ENCODE measurements at regions not wholly inside any gene's neighbourhood (a gene's known extent, or its start where the extent isn't known, plus 50 kb on each side); places are given as distances from the start of the nearest gene placed in this dataset.

DNA sequence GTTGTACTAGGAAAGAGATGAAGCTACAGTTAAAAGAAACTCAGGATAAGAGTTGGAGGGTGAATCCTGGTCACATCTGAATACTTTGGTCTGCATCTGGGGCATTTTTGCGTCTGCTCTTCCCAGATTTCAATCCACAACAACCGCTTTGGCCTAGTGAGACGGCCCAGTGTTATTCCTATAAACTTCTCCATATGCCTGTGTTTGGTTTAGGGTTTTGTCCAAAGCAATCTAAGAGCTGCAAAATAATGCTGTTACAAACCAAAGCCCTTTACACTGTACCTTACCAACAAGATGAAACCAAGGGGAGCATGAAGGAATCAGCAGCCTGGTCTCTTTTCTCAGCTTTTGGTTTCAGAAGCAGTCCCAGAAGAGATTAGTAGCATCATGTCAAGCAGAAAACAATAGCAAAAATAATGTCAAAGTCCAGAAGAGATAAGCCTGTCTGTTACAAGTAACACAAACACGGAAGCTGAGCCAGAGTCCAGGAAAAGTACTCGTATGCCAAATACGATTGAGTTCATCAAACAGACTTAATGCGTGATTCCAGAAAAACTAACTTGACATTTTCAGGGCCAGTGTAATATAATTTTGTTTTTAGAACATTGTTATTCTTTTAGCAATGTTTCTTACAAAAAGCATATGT, 379.9 kb upstream of the ACO1 start:
- H3K9me3 ChIP-seq = no peaks in the 10 kb centered on the region
- no peak overlapping the region for H3K4me3 ChIP-seq
- no peaks in the 10 kb centered on the region for H3K36me3 ChIP-seq
- DNase-seq = no peak
- WGBS, 3 donors = 10 to 22% (median 16%) methylated on average over 7 of the region's 7 CpGs
- no peaks in the 10 kb centered on the region for H3K27me3 ChIP-seq
- intact Hi-C loops (cut with DNase I) = no loop called here
- no peak overlapping the region for H3K27ac ChIP-seq
- TF ChIP-seq CTCF (IDR thresholded peaks at IDR 0.05) = no peak
- TF ChIP-seq EP300 (IDR thresholded peaks at IDR 0.05) = no peak
- TF ChIP-seq POLR2A (IDR thresholded peaks at IDR 0.05) = no peak
- H3K4me1 ChIP-seq (ENCODE audit: insufficient read depth) = no peaks in the 10 kb centered on the region

GRCh38 chr9:32010322-32010721, 374.1 kb upstream of the ACO1 start:
- H3K27me3 ChIP-seq = no peaks in the 10 kb centered on the region
- no peaks in the 10 kb centered on the region for H3K9me3 ChIP-seq
- intact Hi-C loops (cut with DNase I) = no loop called here
- H3K4me1 ChIP-seq (ENCODE audit: insufficient read depth) = no peaks in the 10 kb centered on the region
- H3K27ac ChIP-seq = no peak overlapping the region
- DNase-seq = no peak
- no peaks in the 10 kb centered on the region for H3K36me3 ChIP-seq
- H3K4me3 ChIP-seq = no peak overlapping the region
- no peak for TF ChIP-seq EP300 (IDR thresholded peaks at IDR 0.05)
- 85 to 90% (median 85%) methylated on average over 7 to 8 of the region's 8 CpGs for WGBS, 3 donors

GRCh38 chr9:32011049-32011448, 373.4 kb upstream of the ACO1 start:
- Histone ChIP-seq H3K27me3 (no peaks in the 10 kb centered on the region), H3K9me3 (no peaks in the 10 kb centered on the region), H3K36me3 (no peaks in the 10 kb centered on the region), H3K4me1 (ENCODE audit: insufficient read depth) (no peaks in the 10 kb centered on the region), H3K27ac (no peak overlapping the region), H3K4me3 (no peak overlapping the region)
- TF ChIP-seq EP300 (IDR thresholded peaks at IDR 0.05) (no peak), CTCF (IDR thresholded peaks at IDR 0.05) (no peak), POLR2A (IDR thresholded peaks at IDR 0.05) (no peak)
- intact Hi-C loops (cut with DNase I) = no loop called here
- DNase-seq = no peak
- WGBS, 3 donors = 18 to 52% (median 19%) methylated on average over 2 of the region's 2 CpGs

GRCh38 chr9:32015795-32016194, 368.6 kb upstream of the ACO1 start:
- 87 to 90% (median 89%) methylated on average over 5 of the region's 5 CpGs for WGBS, 3 donors
- no peak for DNase-seq
- no peaks in the 10 kb centered on the region for H3K4me1 ChIP-seq (ENCODE audit: insufficient read depth)
- H3K27ac ChIP-seq = no peak overlapping the region
- H3K36me3 ChIP-seq = no peaks in the 10 kb centered on the region
- TF ChIP-seq EP300 (IDR thresholded peaks at IDR 0.05) (no peak), CTCF (IDR thresholded peaks at IDR 0.05) (no peak), POLR2A (IDR thresholded peaks at IDR 0.05) (no peak)
- no peaks in the 10 kb centered on the region for H3K27me3 ChIP-seq
- intact Hi-C loops (cut with DNase I) = no loop called here
- no peaks in the 10 kb centered on the region for H3K9me3 ChIP-seq
- no peak overlapping the region for H3K4me3 ChIP-seq

- H3K27me3 ChIP-seq = no peaks in the 10 kb centered on the region
- DNase-seq = no peak
- H3K4me1 ChIP-seq (ENCODE audit: insufficient read depth) = no peaks in the 10 kb centered on the region
- H3K4me3 ChIP-seq = no peak overlapping the region
- intact Hi-C loops (cut with DNase I) = no loop called here
- H3K36me3 ChIP-seq = no peaks in the 10 kb centered on the region
- no peak overlapping the region for H3K27ac ChIP-seq
- WGBS, 3 donors = 78 to 87% (median 79%) methylated on average over 3 of the region's 3 CpGs
- TF ChIP-seq POLR2A (IDR thresholded peaks at IDR 0.05) (no peak), CTCF (IDR thresholded peaks at IDR 0.05) (no peak), EP300 (IDR thresholded peaks at IDR 0.05) (no peak)
- H3K9me3 ChIP-seq = no peaks in the 10 kb centered on the region
Measured at GRCh38 chr9:32045513-32045912, 338.9 kb upstream of the ACO1 start.

Data from ovary (tissue), 7 donors.